WTC11 (cell line): ENCODE measurements at regions not wholly inside any gene's neighbourhood (a gene's known extent, or its start where the extent isn't known, plus 50 kb on each side); places are given as distances from the start of the nearest gene placed in this dataset.

Experiments
- ATF3 ChIP-seq: sonication (generic); formaldehyde crosslinking; conservative IDR thresholded peaks from 2 replicates; pipeline ENCODE4 v1.8.1; 2022; ENCODE audit warnings: mild to moderate bottlenecking, missing genetic modification reagents
- CREB1 ChIP-seq: sonication (generic); formaldehyde crosslinking; IDR thresholded peaks from 2 replicates; pipeline ENCODE4 v1.8.0; 2023; ENCODE audit warnings: mild to moderate bottlenecking, missing genetic modification reagents
- E2F4 ChIP-seq: sonication (generic); formaldehyde crosslinking; IDR thresholded peaks from 2 replicates; pipeline ENCODE4 v1.8.1; 2022; ENCODE audit warnings: low read depth, mild to moderate bottlenecking, moderate library complexity, missing genetic modification reagents, borderline replicate concordance
- NR3C1 ChIP-seq: sonication (generic); formaldehyde crosslinking; conservative IDR thresholded peaks from 2 replicates; pipeline ENCODE4 v1.8.1; 2023; ENCODE audit warnings: low read depth, mild to moderate bottlenecking, missing genetic modification reagents
- SP1 ChIP-seq: sonication (generic); formaldehyde crosslinking; conservative IDR thresholded peaks from 2 replicates; pipeline ENCODE4 v1.8.1; 2022; ENCODE audit warnings: missing genetic modification reagents
- TEAD4 ChIP-seq: sonication (generic); formaldehyde crosslinking; IDR thresholded peaks from 2 replicates; pipeline ENCODE4 v1.8.0; 2022; ENCODE audit warnings: mild to moderate bottlenecking, missing genetic modification reagents
- TF ChIP-seq, protein P1 (sequence below): sonication (generic); formaldehyde crosslinking; IDR thresholded peaks from 2 replicates; pipeline ENCODE4 v1.8.1; 2023; ENCODE audit warnings: mild to moderate bottlenecking, missing genetic modification reagents, moderate library complexity
- TF ChIP-seq, protein P2 (sequence below): fragments of 200-600 bp; IDR thresholded peaks from 2 replicates; pipeline ENCODE4 v1.8.0; 2022; ENCODE audit warnings: antibody characterized with exemption

DNA sequence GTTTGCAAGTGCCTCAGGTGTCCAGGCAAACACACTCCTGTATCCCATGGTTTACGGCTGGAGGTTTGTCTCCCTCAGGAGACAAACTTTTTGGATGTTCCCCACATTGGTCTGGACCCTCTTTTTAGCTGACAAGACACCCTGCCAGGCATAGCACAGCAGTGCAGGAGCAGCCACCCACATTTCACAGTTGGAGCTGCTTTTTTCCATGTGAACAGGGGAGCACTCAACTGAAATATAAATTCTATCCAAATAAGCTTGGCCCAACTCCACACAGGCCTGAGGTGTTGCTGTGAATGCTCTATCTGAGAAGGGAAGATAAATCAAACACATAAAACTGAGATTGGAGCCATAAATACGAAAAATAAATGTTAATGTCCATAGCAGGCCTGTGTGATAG is 501.3 kb upstream of the IL12A start:
- TF ChIP-seq, protein P1, sequence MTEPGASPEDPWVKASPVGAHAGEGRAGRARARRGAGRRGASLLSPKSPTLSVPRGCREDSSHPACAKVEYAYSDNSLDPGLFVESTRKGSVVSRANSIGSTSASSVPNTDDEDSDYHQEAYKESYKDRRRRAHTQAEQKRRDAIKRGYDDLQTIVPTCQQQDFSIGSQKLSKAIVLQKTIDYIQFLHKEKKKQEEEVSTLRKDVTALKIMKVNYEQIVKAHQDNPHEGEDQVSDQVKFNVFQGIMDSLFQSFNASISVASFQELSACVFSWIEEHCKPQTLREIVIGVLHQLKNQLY (CRISPR knock-in tag), result no peak
- TF ChIP-seq SP1 (CRISPR knock-in tag) (no peak), E2F4 (CRISPR knock-in tag) (no peak), NR3C1 (no peak), CREB1 (no peak), TEAD4 (CRISPR knock-in tag) (no peak), ATF3 (CRISPR knock-in tag) (no peak)
- TF ChIP-seq, protein P2, sequence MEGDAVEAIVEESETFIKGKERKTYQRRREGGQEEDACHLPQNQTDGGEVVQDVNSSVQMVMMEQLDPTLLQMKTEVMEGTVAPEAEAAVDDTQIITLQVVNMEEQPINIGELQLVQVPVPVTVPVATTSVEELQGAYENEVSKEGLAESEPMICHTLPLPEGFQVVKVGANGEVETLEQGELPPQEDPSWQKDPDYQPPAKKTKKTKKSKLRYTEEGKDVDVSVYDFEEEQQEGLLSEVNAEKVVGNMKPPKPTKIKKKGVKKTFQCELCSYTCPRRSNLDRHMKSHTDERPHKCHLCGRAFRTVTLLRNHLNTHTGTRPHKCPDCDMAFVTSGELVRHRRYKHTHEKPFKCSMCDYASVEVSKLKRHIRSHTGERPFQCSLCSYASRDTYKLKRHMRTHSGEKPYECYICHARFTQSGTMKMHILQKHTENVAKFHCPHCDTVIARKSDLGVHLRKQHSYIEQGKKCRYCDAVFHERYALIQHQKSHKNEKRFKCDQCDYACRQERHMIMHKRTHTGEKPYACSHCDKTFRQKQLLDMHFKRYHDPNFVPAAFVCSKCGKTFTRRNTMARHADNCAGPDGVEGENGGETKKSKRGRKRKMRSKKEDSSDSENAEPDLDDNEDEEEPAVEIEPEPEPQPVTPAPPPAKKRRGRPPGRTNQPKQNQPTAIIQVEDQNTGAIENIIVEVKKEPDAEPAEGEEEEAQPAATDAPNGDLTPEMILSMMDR, result no peak
